ENCODE measurements at regions not wholly inside any gene's neighbourhood (a gene's known extent, or its start where the extent isn't known, plus 50 kb on each side); places are given as distances from the start of the nearest gene placed in this dataset.

DNA sequence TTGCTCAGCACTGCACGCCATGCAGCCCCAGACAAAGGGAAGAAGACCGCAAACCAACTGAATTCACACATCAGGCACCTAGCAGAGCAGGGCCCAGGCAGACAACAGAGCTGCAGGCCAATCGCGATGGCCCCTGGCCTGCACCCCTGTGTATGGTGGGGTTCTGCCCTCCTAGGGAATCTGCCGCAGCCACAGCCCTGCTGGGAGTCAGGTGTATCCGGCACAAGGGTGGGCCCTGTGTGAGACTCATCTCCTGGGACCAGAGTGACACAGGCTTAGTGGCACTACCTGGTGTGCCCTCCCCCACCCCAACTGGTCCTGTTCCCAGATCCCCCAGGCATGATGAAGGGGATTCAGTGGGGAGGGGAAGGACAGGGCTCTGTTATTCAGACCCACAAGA, 122.8 kb downstream of the ATPSCKMT start:
- BruUV-seq (replicated peaks), result no TSS peak
- Histone ChIP-seq H3K79me2 (ENCODE audit: insufficient read depth, low read length) (no peaks in the 10 kb centered on the region), H3K4me3 (replicated peaks in 1 of 3; ENCODE audit: insufficient read depth in 1 of 3, low read depth in 2 of 3, low read length in 3 of 3) (no peak overlapping the region), H4K20me1 (ENCODE audit: insufficient read depth, low read length) (no peaks in the 10 kb centered on the region), H3K9ac (ENCODE audit: insufficient read depth, low read depth, low read length) (no peak overlapping the region), H2AFZ (ENCODE audit: low read length) (no peak overlapping the region), H3K4me2 (ENCODE audit: low read depth, low read length) (no peak overlapping the region), H3K27ac (ENCODE audit: extremely low read length, insufficient read depth, low read length) (no peak overlapping the region), H3K36me3 (replicated peaks in 1 of 2; ENCODE audit: control insufficient read depth in 1 of 2, insufficient read depth in 2 of 2, low read length in 2 of 2) (no peaks in the 10 kb centered on the region), H3K9me3 (ENCODE audit: low read length) (no peaks in the 10 kb centered on the region), H3K4me1 (ENCODE audit: insufficient read depth, low read length) (no peaks in the 10 kb centered on the region), H3K27me3 (ENCODE audit: control insufficient read depth in 1 of 2, insufficient read depth in 2 of 2, low read length in 2 of 2) (no peaks in the 10 kb centered on the region)
- ChIA-PET CTCF (ENCODE audit: low intra/inter-chr PET ratio, low total read pairs) (no interaction called here), POLR2A (no interaction called here)
- DNase-seq (ENCODE audit: low spot score) (no peak), FAIRE-seq (no peak), ATAC-seq (no peak)
- TF ChIP-seq, protein P1, sequence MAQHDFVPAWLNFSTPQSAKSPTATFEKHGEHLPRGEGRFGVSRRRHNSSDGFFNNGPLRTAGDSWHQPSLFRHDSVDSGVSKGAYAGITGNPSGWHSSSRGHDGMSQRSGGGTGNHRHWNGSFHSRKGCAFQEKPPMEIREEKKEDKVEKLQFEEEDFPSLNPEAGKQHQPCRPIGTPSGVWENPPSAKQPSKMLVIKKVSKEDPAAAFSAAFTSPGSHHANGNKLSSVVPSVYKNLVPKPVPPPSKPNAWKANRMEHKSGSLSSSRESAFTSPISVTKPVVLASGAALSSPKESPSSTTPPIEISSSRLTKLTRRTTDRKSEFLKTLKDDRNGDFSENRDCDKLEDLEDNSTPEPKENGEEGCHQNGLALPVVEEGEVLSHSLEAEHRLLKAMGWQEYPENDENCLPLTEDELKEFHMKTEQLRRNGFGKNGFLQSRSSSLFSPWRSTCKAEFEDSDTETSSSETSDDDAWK (CRISPR knock-in tag; IDR thresholded peaks at IDR 0.05), result no peak
- TF ChIP-seq ZNF124 (CRISPR knock-in tag; IDR thresholded peaks at IDR 0.05), result no peak
- WGBS (ENCODE audit: low lambda C conversion rate), result 35% methylated on average over 4 of the region's 6 CpGs
- in situ Hi-C loops (cut with HindIII; ENCODE audit: extremely low pct_ligation_motif_present, low pct_unique_long_range_greater_than_20kb), result no loop called here
- intact Hi-C loops (cut with micrococcal nuclease; ENCODE audit: unreplicated experiment), result no loop called here

DNA sequence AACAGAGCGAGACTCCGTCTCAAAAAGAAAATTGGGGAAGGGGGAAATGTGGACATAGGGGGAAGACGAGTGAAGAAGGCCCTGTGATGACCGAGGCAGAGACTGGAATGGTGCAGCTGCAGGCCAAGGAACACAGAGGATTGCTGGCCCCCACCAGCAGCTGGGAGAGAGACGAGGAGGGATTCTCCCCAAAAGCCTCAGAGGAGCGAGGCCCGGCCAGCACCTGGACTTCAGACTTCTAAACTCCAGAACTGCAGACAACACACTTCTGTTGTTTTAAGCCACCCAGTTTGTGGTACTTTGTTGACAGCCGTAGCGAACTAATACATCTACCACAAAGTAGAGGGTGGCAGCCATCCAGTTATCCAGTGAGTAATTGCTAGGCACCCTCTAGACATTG, 124.6 kb downstream of the ATPSCKMT start:
- Histone ChIP-seq H3K27me3 (ENCODE audit: control insufficient read depth in 1 of 2, insufficient read depth in 2 of 2, low read length in 2 of 2) (no peaks in the 10 kb centered on the region; a peak in 1 of 5 replicates), H2AFZ (ENCODE audit: low read length) (no peak overlapping the region), H3K4me1 (ENCODE audit: insufficient read depth, low read length) (no peaks in the 10 kb centered on the region), H3K27ac (ENCODE audit: extremely low read length, insufficient read depth, low read length) (no peak overlapping the region), H3K4me3 (replicated peaks in 1 of 3; ENCODE audit: insufficient read depth in 1 of 3, low read depth in 2 of 3, low read length in 3 of 3) (no peak overlapping the region), H3K9ac (ENCODE audit: insufficient read depth, low read depth, low read length) (no peak overlapping the region), H3K79me2 (ENCODE audit: insufficient read depth, low read length) (no peaks in the 10 kb centered on the region), H3K36me3 (replicated peaks in 1 of 2; ENCODE audit: control insufficient read depth in 1 of 2, insufficient read depth in 2 of 2, low read length in 2 of 2) (no peaks in the 10 kb centered on the region), H3K9me3 (ENCODE audit: low read length) (no peaks in the 10 kb centered on the region), H3K4me2 (ENCODE audit: low read depth, low read length) (no peak overlapping the region), H4K20me1 (ENCODE audit: insufficient read depth, low read length) (no peaks in the 10 kb centered on the region)
- ATAC-seq, result no peak
- POLR2A ChIA-PET, result no interaction called here
- CTCF ChIA-PET (ENCODE audit: low intra/inter-chr PET ratio, low total read pairs), result no interaction called here
- 29% methylated on average over 8 of the region's 9 CpGs for whole genome bisulfite sequencing (ENCODE audit: low lambda C conversion rate)
- in situ Hi-C loops (cut with HindIII; ENCODE audit: extremely low pct_ligation_motif_present, low pct_unique_long_range_greater_than_20kb) (no loop called here), intact Hi-C loops (cut with micrococcal nuclease; ENCODE audit: unreplicated experiment) (no loop called here)
- FAIRE-seq, result no peak
- no peak for DNase-seq (ENCODE audit: low spot score)
- BruUV-seq (replicated peaks), result no TSS peak
- TF ChIP-seq, protein P2, sequence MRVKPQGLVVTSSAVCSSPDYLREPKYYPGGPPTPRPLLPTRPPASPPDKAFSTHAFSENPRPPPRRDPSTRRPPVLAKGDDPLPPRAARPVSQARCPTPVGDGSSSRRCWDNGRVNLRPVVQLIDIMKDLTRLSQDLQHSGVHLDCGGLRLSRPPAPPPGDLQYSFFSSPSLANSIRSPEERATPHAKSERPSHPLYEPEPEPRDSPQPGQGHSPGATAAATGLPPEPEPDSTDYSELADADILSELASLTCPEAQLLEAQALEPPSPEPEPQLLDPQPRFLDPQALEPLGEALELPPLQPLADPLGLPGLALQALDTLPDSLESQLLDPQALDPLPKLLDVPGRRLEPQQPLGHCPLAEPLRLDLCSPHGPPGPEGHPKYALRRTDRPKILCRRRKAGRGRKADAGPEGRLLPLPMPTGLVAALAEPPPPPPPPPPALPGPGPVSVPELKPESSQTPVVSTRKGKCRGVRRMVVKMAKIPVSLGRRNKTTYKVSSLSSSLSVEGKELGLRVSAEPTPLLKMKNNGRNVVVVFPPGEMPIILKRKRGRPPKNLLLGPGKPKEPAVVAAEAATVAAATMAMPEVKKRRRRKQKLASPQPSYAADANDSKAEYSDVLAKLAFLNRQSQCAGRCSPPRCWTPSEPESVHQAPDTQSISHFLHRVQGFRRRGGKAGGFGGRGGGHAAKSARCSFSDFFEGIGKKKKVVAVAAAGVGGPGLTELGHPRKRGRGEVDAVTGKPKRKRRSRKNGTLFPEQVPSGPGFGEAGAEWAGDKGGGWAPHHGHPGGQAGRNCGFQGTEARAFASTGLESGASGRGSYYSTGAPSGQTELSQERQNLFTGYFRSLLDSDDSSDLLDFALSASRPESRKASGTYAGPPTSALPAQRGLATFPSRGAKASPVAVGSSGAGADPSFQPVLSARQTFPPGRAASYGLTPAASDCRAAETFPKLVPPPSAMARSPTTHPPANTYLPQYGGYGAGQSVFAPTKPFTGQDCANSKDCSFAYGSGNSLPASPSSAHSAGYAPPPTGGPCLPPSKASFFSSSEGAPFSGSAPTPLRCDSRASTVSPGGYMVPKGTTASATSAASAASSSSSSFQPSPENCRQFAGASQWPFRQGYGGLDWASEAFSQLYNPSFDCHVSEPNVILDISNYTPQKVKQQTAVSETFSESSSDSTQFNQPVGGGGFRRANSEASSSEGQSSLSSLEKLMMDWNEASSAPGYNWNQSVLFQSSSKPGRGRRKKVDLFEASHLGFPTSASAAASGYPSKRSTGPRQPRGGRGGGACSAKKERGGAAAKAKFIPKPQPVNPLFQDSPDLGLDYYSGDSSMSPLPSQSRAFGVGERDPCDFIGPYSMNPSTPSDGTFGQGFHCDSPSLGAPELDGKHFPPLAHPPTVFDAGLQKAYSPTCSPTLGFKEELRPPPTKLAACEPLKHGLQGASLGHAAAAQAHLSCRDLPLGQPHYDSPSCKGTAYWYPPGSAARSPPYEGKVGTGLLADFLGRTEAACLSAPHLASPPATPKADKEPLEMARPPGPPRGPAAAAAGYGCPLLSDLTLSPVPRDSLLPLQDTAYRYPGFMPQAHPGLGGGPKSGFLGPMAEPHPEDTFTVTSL (CRISPR knock-in tag; IDR thresholded peaks at IDR 0.05; ENCODE audit: borderline replicate concordance), result no peak
- TF ChIP-seq ZNF761 (CRISPR knock-in tag; conservative IDR thresholded peaks at IDR 0.05) (no peak), CC2D1A (CRISPR knock-in tag; IDR thresholded peaks at IDR 0.05) (no peak)
- TF ChIP-seq, protein P3, sequence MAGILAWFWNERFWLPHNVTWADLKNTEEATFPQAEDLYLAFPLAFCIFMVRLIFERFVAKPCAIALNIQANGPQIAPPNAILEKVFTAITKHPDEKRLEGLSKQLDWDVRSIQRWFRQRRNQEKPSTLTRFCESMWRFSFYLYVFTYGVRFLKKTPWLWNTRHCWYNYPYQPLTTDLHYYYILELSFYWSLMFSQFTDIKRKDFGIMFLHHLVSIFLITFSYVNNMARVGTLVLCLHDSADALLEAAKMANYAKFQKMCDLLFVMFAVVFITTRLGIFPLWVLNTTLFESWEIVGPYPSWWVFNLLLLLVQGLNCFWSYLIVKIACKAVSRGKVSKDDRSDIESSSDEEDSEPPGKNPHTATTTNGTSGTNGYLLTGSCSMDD (CRISPR knock-in tag; IDR thresholded peaks at IDR 0.05), result no peak
